Peyer's patch (tissue), 4 donors: ENCODE measurements at regions not wholly inside any gene's neighbourhood (a gene's known extent, or its start where the extent isn't known, plus 50 kb on each side); places are given as distances from the start of the nearest gene placed in this dataset.

Experiments used
- POLR2A ChIP-seq, 2 donors: fragments of 450-650 bp; IDR thresholded peaks; one replicate each; pipeline ENCODE4 v1.5.1; 2017; ENCODE audit warnings: antibody characterized with exemption in 2 of 2, mild to moderate bottlenecking in 2 of 2, moderate library complexity in 2 of 2
- TF ChIP-seq, protein P1 (sequence below), 6 experiments: fragments of 450-650 bp in 4 of 6; fragments of 200-600 bp in 2 of 6; sonication (generic) in 1 of 6; IDR thresholded peaks; one replicate each; pipeline ENCODE4 v1.5.1; 2017 to 2019; ENCODE audit warnings: antibody characterized with exemption in 6 of 6, mild to moderate bottlenecking in 3 of 6, moderate library complexity in 1 of 6

- TF ChIP-seq, protein P1, sequence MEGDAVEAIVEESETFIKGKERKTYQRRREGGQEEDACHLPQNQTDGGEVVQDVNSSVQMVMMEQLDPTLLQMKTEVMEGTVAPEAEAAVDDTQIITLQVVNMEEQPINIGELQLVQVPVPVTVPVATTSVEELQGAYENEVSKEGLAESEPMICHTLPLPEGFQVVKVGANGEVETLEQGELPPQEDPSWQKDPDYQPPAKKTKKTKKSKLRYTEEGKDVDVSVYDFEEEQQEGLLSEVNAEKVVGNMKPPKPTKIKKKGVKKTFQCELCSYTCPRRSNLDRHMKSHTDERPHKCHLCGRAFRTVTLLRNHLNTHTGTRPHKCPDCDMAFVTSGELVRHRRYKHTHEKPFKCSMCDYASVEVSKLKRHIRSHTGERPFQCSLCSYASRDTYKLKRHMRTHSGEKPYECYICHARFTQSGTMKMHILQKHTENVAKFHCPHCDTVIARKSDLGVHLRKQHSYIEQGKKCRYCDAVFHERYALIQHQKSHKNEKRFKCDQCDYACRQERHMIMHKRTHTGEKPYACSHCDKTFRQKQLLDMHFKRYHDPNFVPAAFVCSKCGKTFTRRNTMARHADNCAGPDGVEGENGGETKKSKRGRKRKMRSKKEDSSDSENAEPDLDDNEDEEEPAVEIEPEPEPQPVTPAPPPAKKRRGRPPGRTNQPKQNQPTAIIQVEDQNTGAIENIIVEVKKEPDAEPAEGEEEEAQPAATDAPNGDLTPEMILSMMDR (IDR thresholded peaks at IDR 0.05), result no peak
- TF ChIP-seq POLR2A (IDR thresholded peaks at IDR 0.05), result no peak
Measured at GRCh38 chr16:11482946-11483748, 103.6 kb downstream of the LITAF start.
